Tibial nerve (tissue), 4 donors: ENCODE measurements at regions not wholly inside any gene's neighbourhood (a gene's known extent, or its start where the extent isn't known, plus 50 kb on each side); places are given as distances from the start of the nearest gene placed in this dataset.

Experiments used
- EP300 ChIP-seq, 2 donors: sonication (generic); formaldehyde crosslinking; IDR thresholded peaks; one replicate each; pipeline ENCODE4 v1.6.1; 2017; ENCODE audit warnings: antibody characterized with exemption in 2 of 2, mild to moderate bottlenecking in 1 of 2
- POLR2A ChIP-seq, 2 donors: fragments of 450-650 bp; IDR thresholded peaks; one replicate each; pipeline ENCODE4 v1.6.1; 2017; ENCODE audit warnings: antibody characterized with exemption in 2 of 2, mild to moderate bottlenecking in 2 of 2, moderate library complexity in 2 of 2
- TF ChIP-seq, protein P1 (sequence below), 5 experiments: fragments of 200-600 bp in 3 of 5; fragments of 450-650 bp in 2 of 5; sonication (generic) in 3 of 5; IDR thresholded peaks; one replicate each; pipeline ENCODE4 v1.5.1; 2016 to 2019; ENCODE audit warnings: antibody characterized with exemption in 5 of 5, mild to moderate bottlenecking in 3 of 5, moderate library complexity in 2 of 5

GRCh38 chr13:72530471-72530870 is 197.0 kb downstream of the MZT1 start:
- TF ChIP-seq, protein P1, sequence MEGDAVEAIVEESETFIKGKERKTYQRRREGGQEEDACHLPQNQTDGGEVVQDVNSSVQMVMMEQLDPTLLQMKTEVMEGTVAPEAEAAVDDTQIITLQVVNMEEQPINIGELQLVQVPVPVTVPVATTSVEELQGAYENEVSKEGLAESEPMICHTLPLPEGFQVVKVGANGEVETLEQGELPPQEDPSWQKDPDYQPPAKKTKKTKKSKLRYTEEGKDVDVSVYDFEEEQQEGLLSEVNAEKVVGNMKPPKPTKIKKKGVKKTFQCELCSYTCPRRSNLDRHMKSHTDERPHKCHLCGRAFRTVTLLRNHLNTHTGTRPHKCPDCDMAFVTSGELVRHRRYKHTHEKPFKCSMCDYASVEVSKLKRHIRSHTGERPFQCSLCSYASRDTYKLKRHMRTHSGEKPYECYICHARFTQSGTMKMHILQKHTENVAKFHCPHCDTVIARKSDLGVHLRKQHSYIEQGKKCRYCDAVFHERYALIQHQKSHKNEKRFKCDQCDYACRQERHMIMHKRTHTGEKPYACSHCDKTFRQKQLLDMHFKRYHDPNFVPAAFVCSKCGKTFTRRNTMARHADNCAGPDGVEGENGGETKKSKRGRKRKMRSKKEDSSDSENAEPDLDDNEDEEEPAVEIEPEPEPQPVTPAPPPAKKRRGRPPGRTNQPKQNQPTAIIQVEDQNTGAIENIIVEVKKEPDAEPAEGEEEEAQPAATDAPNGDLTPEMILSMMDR (IDR thresholded peaks at IDR 0.05): no peak
- TF ChIP-seq EP300 (IDR thresholded peaks at IDR 0.05): no peak
- no peak for TF ChIP-seq POLR2A (IDR thresholded peaks at IDR 0.05)
